H54 (cell line): ENCODE measurements at regions not wholly inside any gene's neighbourhood (a gene's known extent, or its start where the extent isn't known, plus 50 kb on each side); places are given as distances from the start of the nearest gene placed in this dataset.
A peak's percentile ranks its signal among the peaks of the same experiment; 100 is the strongest.
"Not testable (repeated sequence)": the region's sequence is repeated elsewhere in the genome, so short reads cannot be mapped to it uniquely, and the experiment has no call there.

Experiments
- DNase-seq: peaks from one replicate; pipeline ENCODE4 v3.0.0; 2011; ENCODE audit warnings: low spot score, mixed read lengths; ENCODE audit not compliant: insufficient read length
- FAIRE-seq: peaks from 3 replicates; lab custom pipeline; 2011; peaks lifted over from hg19 to GRCh38; lab: Jason Lieb, UNC
- POLR2A ChIP-seq: IDR thresholded peaks from 2 replicates; pipeline ENCODE4 v1.6.1; 2011; ENCODE audit warnings: low read depth, mild to moderate bottlenecking, low read length

GRCh38 chr17:5898406-5898805, 171.8 kb upstream of the WSCD1 start:
- TF ChIP-seq POLR2A, result no peak
- DNase-seq, result no peak
- no peak for FAIRE-seq

- no peak for DNase-seq
- no peak for TF ChIP-seq POLR2A
- FAIRE-seq, result no peak
Measured at GRCh38 chr17:5899496-5900195, 170.5 kb upstream of the WSCD1 start.

GRCh38 chr17:5901731-5902130, 168.4 kb upstream of the WSCD1 start:
- TF ChIP-seq POLR2A, result no peak
- DNase-seq (no peak), FAIRE-seq (no peak)

- DNase-seq (no peak), FAIRE-seq (no peak)
- no peak for TF ChIP-seq POLR2A
Measured at GRCh38 chr17:5902181-5903140, 167.7 kb upstream of the WSCD1 start.

GRCh38 chr17:5911919-5912318, 158.3 kb upstream of the WSCD1 start:
- TF ChIP-seq POLR2A, result no peak
- DNase-seq (no peak), FAIRE-seq (no peak)

- FAIRE-seq (no peak), DNase-seq (no peak)
- TF ChIP-seq POLR2A, result no peak
Measured at GRCh38 chr17:5913032-5913531, 157.1 kb upstream of the WSCD1 start.

GRCh38 chr17:5913641-5914040, 156.5 kb upstream of the WSCD1 start:
- DNase-seq, result no peak
- no peak for FAIRE-seq
- no peak for TF ChIP-seq POLR2A

- no peak for FAIRE-seq
- no peak for DNase-seq
- no peak for TF ChIP-seq POLR2A
Measured at GRCh38 chr17:5915337-5915736, 154.8 kb upstream of the WSCD1 start.

GRCh38 chr17:5919089-5919488, 151.1 kb upstream of the WSCD1 start:
- TF ChIP-seq POLR2A, result no peak
- DNase-seq, result no peak
- no peak for FAIRE-seq

- TF ChIP-seq POLR2A, result no peak
- DNase-seq, result peak; percentile 61
- FAIRE-seq, result no peak
Measured at GRCh38 chr17:5921512-5922282, 148.5 kb upstream of the WSCD1 start.

GRCh38 chr17:5922476-5922875, 147.7 kb upstream of the WSCD1 start:
- no peak for DNase-seq
- no peak for TF ChIP-seq POLR2A
- FAIRE-seq, result no peak

- TF ChIP-seq POLR2A, result no peak
- FAIRE-seq, result no peak
Measured at GRCh38 chr17:5929721-5930120, 140.5 kb upstream of the WSCD1 start.

GRCh38 chr17:5930555-5930954, 139.6 kb upstream of the WSCD1 start:
- DNase-seq, FAIRE-seq: not testable (repeated sequence)

More at GRCh38 chr17:5929721-5930120, 140.5 kb upstream of the WSCD1 start:
- DNase-seq, result no peak
